GM12878 (cell line): ENCODE measurements at regions not wholly inside any gene's neighbourhood (a gene's known extent, or its start where the extent isn't known, plus 50 kb on each side); places are given as distances from the start of the nearest gene placed in this dataset.

Source experiments
- ATAC-seq: fragments of 200-7000 bp; cut with Tn5 transposase; 3 replicates; pipeline ENCODE4 v1.9.1; 2020; ENCODE audit warnings: mild to moderate bottlenecking, moderate library complexity
- BruUV-seq: library from RNA; stranded (reverse); fragments of 400-500 nt; replicated peaks from 2 replicates; lab custom pipeline; 2021; lab: Mats Ljungman, UMichigan
- CTCF ChIA-PET: fragments of 300-600 bp; sonication (Branson Sonifier 250); formaldehyde crosslinking; extraction: SDS; loops from one replicate; lab custom pipeline; 2021; ENCODE audit warnings: inconsistent platforms; lab: Yijun Ruan, JAX
- POLR2A ChIA-PET: fragments of 350-600 bp; formaldehyde crosslinking; extraction: SDS; loops from one replicate; lab custom pipeline; 2021; ENCODE audit warnings: inconsistent platforms; lab: Charles Lee
- RAD21 ChIA-PET: fragments of 300-600 bp; sonication (Branson Sonifier 250); formaldehyde crosslinking; loops from one replicate; lab custom pipeline; 2023; ENCODE audit warnings: antibody characterized with exemption; ENCODE audit not compliant: unreplicated experiment; lab: Charles Lee
- SMC1A ChIA-PET: fragments of 300-600 bp; sonication (Branson Sonifier 250); formaldehyde crosslinking; loops from one replicate; lab custom pipeline; 2023; ENCODE audit not compliant: unreplicated experiment, uncharacterized antibody; lab: Charles Lee
- DNase-seq: peaks from one replicate; pipeline ENCODE4 v3.0.0-alpha.2; 2011; ENCODE audit warnings: low read depth, low spot score
- FAIRE-seq: peaks from 3 replicates; lab custom pipeline; 2011; peaks lifted over from hg19 to GRCh38; lab: Jason Lieb, UNC
- H2AFZ ChIP-seq: 2 replicates; pipeline ENCODE4 v1.6.0; 2011; ENCODE audit warnings: low read depth, low read length, control low read depth; ENCODE audit not compliant: control insufficient read depth
- H3K27ac ChIP-seq: 2 replicates; pipeline ENCODE4 v1.5.1; 2011; ENCODE audit warnings: control low read depth; ENCODE audit not compliant: control insufficient read depth, insufficient read depth
- H3K27me3 ChIP-seq, 2 experiments: replicated peaks in 1 of 2; 2 replicates each; pipeline versions ENCODE4 v1.6.0 to v1.6.1; 2011; ENCODE audit warnings: low read length in 1 of 2; ENCODE audit not compliant: control insufficient read depth in 2 of 2, insufficient read depth in 2 of 2
- H3K36me3 ChIP-seq, 2 experiments: 2 replicates each; pipeline ENCODE4 v1.5.1; 2011; ENCODE audit warnings: low read length in 1 of 2; ENCODE audit not compliant: control insufficient read depth in 2 of 2, insufficient read depth in 2 of 2
- H3K4me1 ChIP-seq: 2 replicates; pipeline ENCODE4 v1.6.1; 2011; ENCODE audit warnings: mild to moderate bottlenecking, low read length, moderate library complexity, mixed read lengths; ENCODE audit not compliant: control insufficient read depth, insufficient read depth
- H3K4me2 ChIP-seq: 2 replicates; pipeline ENCODE4 v1.6.0; 2011; ENCODE audit warnings: control low read depth; ENCODE audit not compliant: control insufficient read depth, insufficient read depth
- H3K4me3 ChIP-seq: fragments of 200-600 bp; sonication (generic); 2 replicates; pipeline ENCODE4 v1.5.1; 2016
- H3K79me2 ChIP-seq: 2 replicates; pipeline ENCODE4 v1.6.0; 2011; ENCODE audit warnings: low read length; ENCODE audit not compliant: control insufficient read depth, insufficient read depth
- H3K9ac ChIP-seq: 2 replicates; pipeline ENCODE4 v1.8.0; 2011; ENCODE audit warnings: low read length, control low read depth, mixed read lengths; ENCODE audit not compliant: control insufficient read depth, insufficient read depth
- H3K9me3 ChIP-seq: replicated peaks from 3 replicates; pipeline ENCODE4 v1.5.1; 2011; ENCODE audit warnings: mild to moderate bottlenecking, low read length; ENCODE audit not compliant: control insufficient read depth, insufficient read depth
- H4K20me1 ChIP-seq: 2 replicates; pipeline ENCODE4 v1.6.0; 2011; ENCODE audit not compliant: control insufficient read depth, insufficient read depth
- ATF2 ChIP-seq: IDR thresholded peaks from 2 replicates; pipeline ENCODE4 v1.6.1; 2012; ENCODE audit warnings: low read length, inconsistent platforms
- BCL11A ChIP-seq: IDR thresholded peaks from 2 replicates; pipeline ENCODE4 v1.6.1; 2011; ENCODE audit warnings: low read depth, low read length
- BCL3 ChIP-seq: IDR thresholded peaks from 2 replicates; pipeline ENCODE4 v1.6.1; 2011; ENCODE audit warnings: borderline replicate concordance, low read depth, mild to moderate bottlenecking, moderate library complexity, low read length; ENCODE audit not compliant: insufficient read depth, poor library complexity, severe bottlenecking
- BRCA1 ChIP-seq: IDR thresholded peaks from 2 replicates; pipeline ENCODE4 v1.6.1; 2011; ENCODE audit warnings: low read depth, low read length, improper control_type of control experiment
- CUX1 ChIP-seq: IDR thresholded peaks from 2 replicates; pipeline ENCODE4 v1.6.1; 2012; ENCODE audit warnings: improper control_type of control experiment, low read depth, low read length; ENCODE audit not compliant: insufficient replicate concordance
- FOXK2 ChIP-seq: fragments of 450-650 bp; IDR thresholded peaks from 2 replicates; pipeline ENCODE4 v1.6.1; 2017; ENCODE audit warnings: mild to moderate bottlenecking, moderate library complexity
- GABPA ChIP-seq: IDR thresholded peaks from 2 replicates; pipeline ENCODE4 v1.6.1; 2014; ENCODE audit warnings: antibody characterized with exemption, low read depth, mild to moderate bottlenecking, inconsistent platforms
- IKZF1 ChIP-seq: fragments of 450-650 bp; conservative IDR thresholded peaks from 2 replicates; pipeline ENCODE4 v1.6.1; 2017; ENCODE audit warnings: antibody characterized with exemption, mild to moderate bottlenecking
- MXI1 ChIP-seq: fragments of 150-350 bp; IDR thresholded peaks from 2 replicates; pipeline ENCODE4 v1.6.1; 2011; ENCODE audit warnings: low read depth, mild to moderate bottlenecking, inconsistent platforms, low read length, improper control_type of control experiment
- NRF1 ChIP-seq: conservative IDR thresholded peaks from 2 replicates; pipeline ENCODE4 v1.6.1; 2011; ENCODE audit warnings: mild to moderate bottlenecking, low read depth, low read length, improper control_type of control experiment
- PML ChIP-seq: IDR thresholded peaks from 2 replicates; pipeline ENCODE4 v1.6.1; 2012; ENCODE audit warnings: low read length, inconsistent platforms
- POLR2AphosphoS2 ChIP-seq: IDR thresholded peaks from 2 replicates; pipeline ENCODE4 v1.6.1; 2011; ENCODE audit warnings: low read depth, mild to moderate bottlenecking, low read length, improper control_type of control experiment, moderate library complexity
- POU2F2 ChIP-seq: IDR thresholded peaks from 3 replicates; pipeline ENCODE4 v1.6.1; 2011; ENCODE audit warnings: low read depth, mild to moderate bottlenecking, low read length, borderline replicate concordance
- RB1 ChIP-seq: fragments of 450-650 bp; formaldehyde crosslinking; IDR thresholded peaks from 2 replicates; pipeline ENCODE4 v1.6.1; 2017; ENCODE audit warnings: mild to moderate bottlenecking, borderline replicate concordance
- SRF ChIP-seq, 2 experiments: IDR thresholded peaks; 2 replicates each; pipeline ENCODE4 v1.6.1; 2011; ENCODE audit warnings: low read depth in 2 of 2, low read length in 2 of 2, mild to moderate bottlenecking in 1 of 2, moderate library complexity in 1 of 2
- SUPT20H ChIP-seq: IDR thresholded peaks from 2 replicates; pipeline ENCODE4 v1.6.1; 2011; ENCODE audit warnings: low read depth, mild to moderate bottlenecking, low read length, moderate library complexity, borderline replicate concordance; ENCODE audit not compliant: control insufficient read depth
- ZNF207 ChIP-seq: fragments of 450-650 bp; IDR thresholded peaks from 2 replicates; pipeline ENCODE4 v1.6.1; 2014; ENCODE audit warnings: antibody characterized with exemption, mild to moderate bottlenecking, borderline replicate concordance
- WGBS: methylation state at CpG from one replicate; pipeline ENCODE4 v1.1.6; 2016; ENCODE audit warnings: low lambda C conversion rate; ENCODE audit not compliant: insufficient replicate concordance, insufficient coverage; ENCODE audit errors: missing lambda C conversion rate; 5-methylcytosine and 5-hydroxymethylcytosine counted together
- in situ Hi-C: fragments of 300-500 bp; cut with MboI; formaldehyde crosslinking; loops from 9 replicates; pipeline ENCODE4 v1.14.3; 2018; ENCODE audit warnings: mixed read lengths
- intact Hi-C: fragments of 100-400 bp; cut with micrococcal nuclease; formaldehyde crosslinking; loops from one replicate; pipeline ENCODE4 v1.14.2; 2022; ENCODE audit not compliant: unreplicated experiment

- TF ChIP-seq ATF2 (no peak), MXI1 (no peak)
Observed at GRCh38 chr11:28727254-28727653, 619.1 kb downstream of the METTL15 start (continued).

- Histone ChIP-seq H3K79me2 (no peaks in the 10 kb centered on the region), H3K9me3 (no peaks in the 10 kb centered on the region), H3K36me3 (no peaks in the 10 kb centered on the region), H2AFZ (no peak overlapping the region), H3K4me3 (no peak overlapping the region), H3K27ac (no peak overlapping the region), H3K27me3 (no peaks in the 10 kb centered on the region), H4K20me1 (no peaks in the 10 kb centered on the region), H3K4me1 (no peaks in the 10 kb centered on the region), H3K9ac (no peak overlapping the region), H3K4me2 (no peak overlapping the region)
- RAD21 ChIA-PET = no interaction called here
- no TSS peak for BruUV-seq
- SMC1A ChIA-PET = interaction anchor here (1.1 to 2.1 kb wide), 2 partner anchors 9 to 433 kb away, joined by 3 to 4 read pairs; no protein-coding TSS in a partner anchor
- in situ Hi-C loops = no loop called here
- DNase-seq = no peak
- POLR2A ChIA-PET = no interaction called here
- no peak for FAIRE-seq
- CTCF ChIA-PET = interaction anchor here (1.3 kb wide), 1 partner anchor 13 kb away, joined by 3 read pairs; no protein-coding TSS in a partner anchor
- intact Hi-C loops = no loop called here
- TF ChIP-seq NRF1 (no peak), BCL3 (no peak), RB1 (no peak), BCL11A (no peak), POU2F2 (no peak), FOXK2 (no peak), IKZF1 (no peak), SRF (IDR thresholded peaks at IDR 0.05; ENCODE audit: low read depth in 2 of 2, low read length in 2 of 2) (no peak), ZNF207 (no peak), BRCA1 (no peak), POLR2AphosphoS2 (no peak), GABPA (no peak), SUPT20H (no peak), CUX1 (no peak), PML (no peak)
- 0% methylated on average over 1 of the region's 1 CpG for WGBS
- no peak for ATAC-seq
Observed at GRCh38 chr11:28726432-28726831, 618.2 kb downstream of the METTL15 start.
